SK-N-SH (cell line): ENCODE measurements at regions not wholly inside any gene's neighbourhood (a gene's known extent, or its start where the extent isn't known, plus 50 kb on each side); places are given as distances from the start of the nearest gene placed in this dataset.

Source experiments
- CTCF ChIA-PET: fragments of 300-600, 350-600 bp; formaldehyde crosslinking; extraction: SDS; loops from one replicate; lab custom pipeline; 2021; lab: Yijun Ruan, JAX
- POLR2A ChIA-PET: fragments of 350-600 bp; sonication (Branson Sonifier 250); formaldehyde crosslinking; extraction: SDS; loops from one replicate; lab custom pipeline; 2020; ENCODE audit warnings: antibody characterized with exemption, inconsistent platforms; lab: Yijun Ruan, JAX
- DNase-seq: peaks from one replicate; pipeline ENCODE4 v3.0.0; 2012
- H2AFZ ChIP-seq: fragments of 200-600 bp; sonication (generic); 2 replicates; pipeline ENCODE4 v1.8.1; 2016; ENCODE audit warnings: antibody characterized with exemption, mild to moderate bottlenecking, low read depth
- H3F3A ChIP-seq: fragments of 200-600 bp; sonication (generic); replicated peaks from 2 replicates; pipeline ENCODE3; 2016; ENCODE audit warnings: antibody characterized with exemption, mild to moderate bottlenecking; ENCODE audit not compliant: insufficient read depth
- H3K27ac ChIP-seq, 2 experiments: fragments of 200-500 bp in 1 of 2; fragments of 200-600 bp in 1 of 2; sonication (Bioruptor generic) in 1 of 2; sonication (generic), shearing (Covaris generic) in 1 of 2; 2 replicates each; pipeline versions ENCODE4 v1.5.1 to v1.6.1; 2014 to 2016; ENCODE audit warnings: low read depth in 2 of 2, inconsistent platforms in 1 of 2, low read length in 1 of 2, mild to moderate bottlenecking in 1 of 2, mixed read lengths in 1 of 2
- H3K27me3 ChIP-seq: fragments of 200-600 bp; sonication (generic), shearing (Covaris generic); 2 replicates; pipeline ENCODE4 v1.6.1; 2016; ENCODE audit warnings: mixed run types; ENCODE audit not compliant: insufficient read depth
- H3K36me3 ChIP-seq, 2 experiments: fragments of 200-500 bp in 1 of 2; fragments of 200-600 bp in 1 of 2; sonication (Bioruptor generic) in 1 of 2; sonication (generic) in 1 of 2; replicated peaks in 1 of 2; 2 replicates each; pipeline versions ENCODE3 to v1.5.1; 2014 to 2016; ENCODE audit warnings: low read length in 1 of 2, mild to moderate bottlenecking in 1 of 2; ENCODE audit not compliant: insufficient read depth in 2 of 2, control insufficient read depth in 1 of 2
- H3K4me1 ChIP-seq, 2 experiments: fragments of 200-500 bp in 1 of 2; fragments of 200-600 bp in 1 of 2; sonication (Bioruptor generic) in 1 of 2; sonication (generic), shearing (Covaris generic) in 1 of 2; 2 replicates each; pipeline versions ENCODE4 v1.5.1 to v1.6.1; 2014 to 2016; ENCODE audit warnings: low read depth in 1 of 2, low read length in 1 of 2, mixed run types in 1 of 2; ENCODE audit not compliant: insufficient read depth in 2 of 2, control insufficient read depth in 1 of 2
- H3K4me2 ChIP-seq: fragments of 200-600 bp; sonication (generic), shearing (Covaris generic); 2 replicates; pipeline ENCODE4 v1.6.1; 2017; ENCODE audit warnings: mixed run types
- H3K4me3 ChIP-seq, 2 experiments: fragments of 200-500 bp in 1 of 2; fragments of 200-600 bp in 1 of 2; sonication (Bioruptor generic) in 1 of 2; sonication (generic), shearing (Covaris generic) in 1 of 2; 2 replicates each; pipeline versions ENCODE4 v1.5.1 to v1.8.1; 2014 to 2016; ENCODE audit warnings: low read depth in 2 of 2, inconsistent platforms in 1 of 2, low read length in 1 of 2, mild to moderate bottlenecking in 1 of 2, mixed read lengths in 1 of 2, moderate library complexity in 1 of 2
- H3K79me2 ChIP-seq: fragments of 200-600 bp; sonication (generic); 2 replicates; pipeline ENCODE4 v1.8.1; 2017; ENCODE audit warnings: mild to moderate bottlenecking; ENCODE audit not compliant: insufficient read depth
- H3K9ac ChIP-seq: fragments of 200-600 bp; sonication (generic); 2 replicates; pipeline ENCODE4 v1.6.1; 2017; ENCODE audit warnings: mixed run types
- H3K9me2 ChIP-seq: fragments of 200-600 bp; sonication (generic); 2 replicates; pipeline ENCODE4 v1.6.1; 2017; ENCODE audit warnings: mixed run types
- H3K9me3 ChIP-seq: fragments of 200-600 bp; sonication (generic); 2 replicates; pipeline ENCODE4 v1.6.1; 2017; ENCODE audit warnings: mixed run types, mild to moderate bottlenecking, moderate library complexity
- H4K20me1 ChIP-seq: fragments of 200-600 bp; sonication (generic); 2 replicates; pipeline ENCODE4 v1.6.1; 2017; ENCODE audit warnings: mild to moderate bottlenecking, mixed run types; ENCODE audit not compliant: insufficient read depth
- ELF1 ChIP-seq: IDR thresholded peaks from 2 replicates; pipeline ENCODE4 v1.4.0; 2012
- EP300 ChIP-seq, 2 experiments: IDR thresholded peaks; 2 replicates each; pipeline versions ENCODE4 v1.4.0 to v1.6.1; 2012; ENCODE audit warnings: borderline replicate concordance in 1 of 2, low read depth in 1 of 2, low read length in 1 of 2
- IRF3 ChIP-seq: fragments of 150-350 bp; IDR thresholded peaks from 2 replicates; pipeline ENCODE4 v1.6.1; 2016; ENCODE audit warnings: mild to moderate bottlenecking, low read depth, low read length
- MEF2A ChIP-seq: IDR thresholded peaks from 2 replicates; pipeline ENCODE4 v1.4.0; 2012; ENCODE audit warnings: low read depth, borderline replicate concordance
- NFIC ChIP-seq: IDR thresholded peaks from 2 replicates; pipeline ENCODE4 v1.4.0; 2012; ENCODE audit warnings: borderline replicate concordance
- NRF1 ChIP-seq: IDR thresholded peaks from 2 replicates; pipeline ENCODE4 v1.6.1; 2012; ENCODE audit warnings: low read depth, mild to moderate bottlenecking, low read length
- PBX3 ChIP-seq: IDR thresholded peaks from 2 replicates; pipeline ENCODE4; 2012
- SIN3A ChIP-seq: IDR thresholded peaks from 2 replicates; pipeline ENCODE4 v1.6.1; 2012; ENCODE audit warnings: low read depth, mild to moderate bottlenecking, low read length, moderate library complexity, borderline replicate concordance
- TCF12 ChIP-seq: IDR thresholded peaks from 2 replicates; pipeline ENCODE4 v1.4.0; 2012
- TEAD4 ChIP-seq: IDR thresholded peaks from 2 replicates; pipeline ENCODE4 v1.4.0; 2012; ENCODE audit warnings: mild to moderate bottlenecking, borderline replicate concordance; ENCODE audit not compliant: insufficient read depth
- USF1 ChIP-seq: IDR thresholded peaks from 2 replicates; pipeline ENCODE4 v1.4.0; 2012; ENCODE audit warnings: low read depth, borderline replicate concordance
- USF2 ChIP-seq: fragments of 150-350 bp; IDR thresholded peaks from 2 replicates; pipeline ENCODE4 v1.6.1; 2017; ENCODE audit warnings: antibody characterized with exemption, low read length, low read depth, borderline replicate concordance
- WGBS: methylation state at CpG from one replicate; pipeline ENCODE4 v1.1.6; 2017; ENCODE audit warnings: low lambda C conversion rate; 5-methylcytosine and 5-hydroxymethylcytosine counted together

GRCh38 chr5:133818031-133818431, 150.4 kb downstream of the C5orf15 start:
- no peaks in the 10 kb centered on the region for H3F3A ChIP-seq
- no peak overlapping the region for H2AFZ ChIP-seq
- no peak overlapping the region for H3K9ac ChIP-seq
- no peak overlapping the region for H3K27ac ChIP-seq
- H3K79me2 ChIP-seq = no peaks in the 10 kb centered on the region
- H4K20me1 ChIP-seq = no peaks in the 10 kb centered on the region
- H3K9me3 ChIP-seq = no peaks in the 10 kb centered on the region
- no peaks in the 10 kb centered on the region for H3K36me3 ChIP-seq
- H3K4me1 ChIP-seq = peaks cover 0 to 5% of the 10 kb centered on the region in 2 experiments; a peak in 1 of 4 replicates
- no peak overlapping the region for H3K4me2 ChIP-seq
- TF ChIP-seq PBX3 (no peak), USF2 (no peak)
- H3K27me3 ChIP-seq = peaks cover 20% of the 10 kb centered on the region; the same call in 1 of the 2 replicates
- ChIA-PET CTCF (no interaction called here), POLR2A (no interaction called here)
- no peak overlapping the region for H3K4me3 ChIP-seq
- WGBS = 20% methylated on average over 4 of the region's 5 CpGs
- DNase-seq = no peak
- H3K9me2 ChIP-seq = no peaks in the 10 kb centered on the region

GRCh38 chr5:133817456-133817855, 151.0 kb downstream of the C5orf15 start:
- POLR2A ChIA-PET = no interaction called here

More at GRCh38 chr5:133817456-133817855, 151.0 kb downstream of the C5orf15 start:
- H3K9me3 ChIP-seq = no peaks in the 10 kb centered on the region
- H2AFZ ChIP-seq = no peak overlapping the region
- TF ChIP-seq IRF3 (no peak), NFIC (no peak), TEAD4 (no peak), ELF1 (no peak), NRF1 (no peak), USF1 (no peak), TCF12 (no peak), SIN3A (no peak), EP300 (IDR thresholded peaks at IDR 0.05; ENCODE audit: borderline replicate concordance in 1 of 2, low read depth in 1 of 2, low read length in 1 of 2) (no peak), MEF2A (no peak)
- DNase-seq = no peak
- peaks cover 0 to 5% of the 10 kb centered on the region in 2 experiments; a peak in 1 of 4 replicates for H3K4me1 ChIP-seq
- H3F3A ChIP-seq = no peaks in the 10 kb centered on the region
- no peaks in the 10 kb centered on the region for H3K9me2 ChIP-seq
- 48% methylated on average over 2 of the region's 2 CpGs for whole genome bisulfite sequencing
- CTCF ChIA-PET = no interaction called here
- H3K27me3 ChIP-seq = peaks cover 20% of the 10 kb centered on the region; the same call in 1 of the 2 replicates
- H3K9ac ChIP-seq = no peak overlapping the region
- H3K36me3 ChIP-seq = no peaks in the 10 kb centered on the region
- no peaks in the 10 kb centered on the region for H4K20me1 ChIP-seq
- no peak overlapping the region for H3K4me3 ChIP-seq
- no peak overlapping the region for H3K27ac ChIP-seq
- H3K4me2 ChIP-seq = no peak overlapping the region
- no peaks in the 10 kb centered on the region for H3K79me2 ChIP-seq
